Calu3 (cell line): ENCODE measurements at regions not wholly inside any gene's neighbourhood (a gene's known extent, or its start where the extent isn't known, plus 50 kb on each side); places are given as distances from the start of the nearest gene placed in this dataset.

Source experiments
- BruUV-seq: library from RNA; stranded (reverse); fragments of 400-500 nt; replicated peaks from 2 replicates; lab custom pipeline; 2021; lab: Mats Ljungman, UMichigan
- CTCF ChIA-PET: fragments of 300-600 bp; sonication (Branson Sonifier 250); formaldehyde crosslinking; loops from one replicate; lab custom pipeline; 2022; ENCODE audit warnings: antibody characterized with exemption; lab: Charles Lee
- DNase-seq: peaks from one replicate; pipeline ENCODE4 v3.0.0; 2022
- H3K27ac Mint-ChIP-seq: one replicate; pipeline ENCODE4 v1.8.0; 2022; ENCODE audit warnings: mixed read lengths; ENCODE audit not compliant: unreplicated experiment
- H3K27me3 Mint-ChIP-seq: one replicate; pipeline ENCODE4 v1.8.0; 2022; ENCODE audit warnings: mixed read lengths; ENCODE audit not compliant: unreplicated experiment
- H3K36me3 Mint-ChIP-seq: one replicate; pipeline ENCODE4 v1.8.0; 2022; ENCODE audit warnings: mild to moderate bottlenecking, moderate library complexity, mixed read lengths; ENCODE audit not compliant: insufficient read depth, unreplicated experiment
- H3K4me1 Mint-ChIP-seq: one replicate; pipeline ENCODE4 v1.8.0; 2022; ENCODE audit warnings: mild to moderate bottlenecking, low read depth, mixed read lengths; ENCODE audit not compliant: unreplicated experiment
- H3K4me3 Mint-ChIP-seq: one replicate; pipeline ENCODE4 v1.8.0; 2022; ENCODE audit warnings: mild to moderate bottlenecking, low read depth, moderate library complexity, mixed read lengths; ENCODE audit not compliant: unreplicated experiment
- H3K9me3 Mint-ChIP-seq: one replicate; pipeline ENCODE4 v1.8.0; 2022; ENCODE audit warnings: low read depth, mixed read lengths; ENCODE audit not compliant: unreplicated experiment
- intact Hi-C: fragments of 100-400 bp; cut with micrococcal nuclease; formaldehyde crosslinking; loops from one replicate; pipeline ENCODE4 v1.10.0; 2022; ENCODE audit not compliant: unreplicated experiment
- TF ChIP-seq, protein P1 (sequence below): fragments of 200-600 bp; IDR thresholded peaks from one replicate; pipeline ENCODE4 v1.8.0; 2022; ENCODE audit warnings: antibody characterized with exemption; ENCODE audit not compliant: unreplicated experiment

DNA sequence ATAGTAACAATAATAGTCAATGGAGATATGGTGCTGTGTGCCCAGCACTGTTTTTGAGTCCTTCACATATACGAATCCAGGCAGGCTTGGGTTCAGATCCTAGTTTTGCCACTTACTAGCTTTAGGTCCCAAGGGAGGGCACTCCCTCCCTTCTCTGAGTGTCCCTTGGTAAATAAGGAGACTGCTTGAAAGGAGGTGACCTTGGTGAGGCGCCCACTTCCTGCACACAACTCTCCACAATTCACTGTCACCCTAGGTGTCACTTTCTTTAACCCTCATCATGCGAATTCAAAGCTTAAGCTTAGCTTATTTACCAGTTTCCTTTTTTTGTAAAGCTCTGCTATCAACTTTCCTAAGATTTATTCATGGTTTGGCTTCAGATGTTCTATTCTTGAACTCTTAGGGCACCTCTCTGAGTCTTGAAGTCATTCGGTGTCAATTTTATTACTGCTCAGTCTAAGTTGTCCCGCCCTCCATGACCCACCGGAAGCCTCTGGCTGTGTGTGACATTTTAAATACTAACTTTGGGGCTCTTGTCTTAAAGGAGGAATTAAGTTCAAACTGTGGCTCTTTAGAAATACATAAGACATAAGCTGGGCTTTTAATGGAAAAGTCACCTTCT lies 170.7 kb upstream of the ZNF618 start:
- no peaks in the 10 kb centered on the region for H3K9me3 Mint-ChIP-seq
- intact Hi-C loops, result no loop called here
- TF ChIP-seq, protein P1, sequence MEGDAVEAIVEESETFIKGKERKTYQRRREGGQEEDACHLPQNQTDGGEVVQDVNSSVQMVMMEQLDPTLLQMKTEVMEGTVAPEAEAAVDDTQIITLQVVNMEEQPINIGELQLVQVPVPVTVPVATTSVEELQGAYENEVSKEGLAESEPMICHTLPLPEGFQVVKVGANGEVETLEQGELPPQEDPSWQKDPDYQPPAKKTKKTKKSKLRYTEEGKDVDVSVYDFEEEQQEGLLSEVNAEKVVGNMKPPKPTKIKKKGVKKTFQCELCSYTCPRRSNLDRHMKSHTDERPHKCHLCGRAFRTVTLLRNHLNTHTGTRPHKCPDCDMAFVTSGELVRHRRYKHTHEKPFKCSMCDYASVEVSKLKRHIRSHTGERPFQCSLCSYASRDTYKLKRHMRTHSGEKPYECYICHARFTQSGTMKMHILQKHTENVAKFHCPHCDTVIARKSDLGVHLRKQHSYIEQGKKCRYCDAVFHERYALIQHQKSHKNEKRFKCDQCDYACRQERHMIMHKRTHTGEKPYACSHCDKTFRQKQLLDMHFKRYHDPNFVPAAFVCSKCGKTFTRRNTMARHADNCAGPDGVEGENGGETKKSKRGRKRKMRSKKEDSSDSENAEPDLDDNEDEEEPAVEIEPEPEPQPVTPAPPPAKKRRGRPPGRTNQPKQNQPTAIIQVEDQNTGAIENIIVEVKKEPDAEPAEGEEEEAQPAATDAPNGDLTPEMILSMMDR, result no peak
- peaks cover 15% of the 10 kb centered on the region for H3K27me3 Mint-ChIP-seq
- no peaks in the 10 kb centered on the region for H3K4me1 Mint-ChIP-seq
- H3K4me3 Mint-ChIP-seq, result no peak overlapping the region
- no peaks in the 10 kb centered on the region for H3K36me3 Mint-ChIP-seq
- no TSS peak for BruUV-seq
- CTCF ChIA-PET, result no interaction called here
- DNase-seq, result no peak
- H3K27ac Mint-ChIP-seq, result no peak overlapping the region

DNA sequence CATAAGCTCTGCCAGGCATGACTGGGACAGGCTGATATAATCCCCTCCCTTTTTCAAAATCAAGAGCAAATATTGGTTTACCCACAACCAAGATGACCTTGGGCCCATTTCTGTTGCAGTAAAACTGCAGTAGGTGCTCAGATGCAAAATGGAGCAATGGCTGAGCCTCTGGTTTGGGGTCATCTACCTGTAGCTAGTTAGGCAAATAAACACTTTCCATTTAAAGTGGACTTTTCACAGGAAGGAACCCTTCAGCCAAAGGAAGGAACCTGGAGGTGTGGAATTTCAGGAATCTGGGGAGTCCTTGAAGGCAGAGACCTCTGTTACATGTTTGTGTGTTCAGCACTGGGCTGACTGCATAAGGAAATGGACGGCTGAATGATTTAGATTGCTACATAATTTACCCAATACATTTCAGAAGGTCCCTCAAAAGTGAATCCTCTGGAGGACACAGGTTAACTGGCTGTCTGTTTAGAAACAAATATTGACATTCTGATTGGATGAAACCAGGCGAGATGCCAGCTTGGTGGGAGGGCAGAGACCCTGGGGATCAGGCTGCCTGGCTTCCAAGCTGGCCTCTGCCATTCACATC lies 170.1 kb upstream of the ZNF618 start:
- intact Hi-C loops, result no loop called here
- Mint-ChIP-seq H3K4me3 (no peak overlapping the region), H3K27me3 (peaks cover 19% of the 10 kb centered on the region)

DNA sequence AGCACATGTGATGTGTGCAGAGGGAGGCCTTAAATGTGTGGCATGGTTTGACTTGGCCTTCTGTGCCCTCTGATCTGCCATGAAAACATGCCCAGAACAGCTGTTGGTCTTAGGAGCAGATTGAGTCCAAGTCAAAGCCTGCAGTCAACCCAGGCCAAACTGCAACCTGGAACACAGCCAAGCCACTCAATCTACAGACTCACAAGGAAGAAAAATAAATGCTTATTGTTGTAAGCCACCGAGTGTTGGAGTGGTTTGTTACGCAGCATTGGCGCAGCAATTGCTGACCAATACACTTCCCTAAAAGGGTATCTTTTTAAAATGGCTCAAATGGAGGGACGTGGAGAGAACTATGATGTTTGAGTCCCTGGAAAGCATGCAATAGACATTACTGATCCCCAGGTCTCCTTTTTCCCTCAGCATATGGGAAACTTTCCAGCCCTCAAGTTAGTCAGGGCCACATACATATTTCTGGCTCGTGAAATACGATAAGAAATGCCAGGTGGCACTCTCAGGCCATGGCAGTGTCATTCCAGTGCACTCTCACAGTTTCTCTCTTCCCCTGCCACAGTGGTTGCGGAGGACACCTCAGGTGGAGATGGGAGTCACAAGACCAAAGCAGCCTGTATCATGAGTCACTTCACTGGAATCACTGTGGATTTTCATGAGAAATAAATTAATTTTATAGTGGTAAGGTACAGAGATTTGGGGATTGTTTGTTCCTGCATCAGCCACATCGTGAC lies 168.0 kb upstream of the ZNF618 start:
- Mint-ChIP-seq H3K4me3 (no peak overlapping the region), H3K9me3 (no peaks in the 10 kb centered on the region), H3K36me3 (no peaks in the 10 kb centered on the region), H3K27me3 (peaks cover 29% of the 10 kb centered on the region), H3K4me1 (no peaks in the 10 kb centered on the region), H3K27ac (no peak overlapping the region)
- TF ChIP-seq, protein P1, result no peak
- no peak for DNase-seq
- intact Hi-C loops, result no loop called here
- no TSS peak for BruUV-seq
- CTCF ChIA-PET, result no interaction called here

More for the DNA sequence above, 170.1 kb upstream of the ZNF618 start:
- Mint-ChIP-seq H3K27ac (no peak overlapping the region), H3K4me1 (no peaks in the 10 kb centered on the region), H3K36me3 (no peaks in the 10 kb centered on the region), H3K9me3 (no peaks in the 10 kb centered on the region)
- DNase-seq, result no peak
- CTCF ChIA-PET, result no interaction called here
- BruUV-seq, result no TSS peak
- TF ChIP-seq, protein P1, result no peak

DNA sequence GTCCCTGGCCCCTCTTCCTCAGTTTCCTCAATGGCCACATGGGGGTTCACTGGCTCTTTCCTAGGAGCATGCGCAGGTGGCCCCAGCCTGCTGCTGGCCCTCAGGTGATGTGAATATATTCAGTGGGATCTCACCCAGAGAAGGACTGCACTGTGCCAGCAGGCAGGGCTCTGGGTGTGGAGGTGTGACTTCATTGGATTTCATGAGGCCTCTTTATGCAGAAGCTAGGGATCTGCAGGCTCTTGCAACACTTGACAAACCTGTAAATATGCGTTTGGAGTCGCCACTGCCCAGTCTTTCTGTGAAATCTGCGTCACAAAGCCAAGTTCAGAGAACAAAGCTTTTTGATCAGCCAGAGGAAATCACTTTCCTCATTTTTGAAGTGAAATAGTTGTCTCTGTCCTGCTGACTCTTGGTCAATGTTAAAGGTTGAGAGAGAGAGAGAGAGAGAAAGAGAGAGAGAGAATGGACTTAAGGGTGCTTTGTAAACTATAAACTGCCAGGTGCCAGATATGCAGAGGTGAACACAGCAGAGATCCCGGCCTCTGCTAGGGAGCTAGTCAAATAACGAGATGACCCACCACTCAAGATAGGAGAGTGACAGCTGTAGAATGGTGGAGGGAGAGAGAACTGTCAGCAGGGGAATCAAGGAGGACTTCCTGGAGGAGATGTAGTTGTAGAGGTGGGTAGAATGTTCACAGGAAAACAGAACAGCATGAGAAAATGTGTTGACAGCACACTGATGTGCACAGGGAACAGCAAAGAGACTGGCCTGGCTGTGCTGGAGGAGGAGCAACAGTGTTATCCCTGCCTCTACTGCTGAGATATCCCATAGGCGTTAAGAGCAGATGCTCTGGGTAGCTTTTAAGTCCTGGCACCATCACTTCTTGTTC lies 167.0 kb upstream of the ZNF618 start:
- Mint-ChIP-seq H3K4me3 (no peak overlapping the region), H3K4me1 (no peaks in the 10 kb centered on the region), H3K27ac (no peak overlapping the region), H3K9me3 (no peaks in the 10 kb centered on the region), H3K27me3 (peaks cover 29% of the 10 kb centered on the region), H3K36me3 (no peaks in the 10 kb centered on the region)
- TF ChIP-seq, protein P1, result no peak
- BruUV-seq, result no TSS peak
- no peak for DNase-seq
- CTCF ChIA-PET, result no interaction called here
- intact Hi-C loops, result no loop called here
